ENCODE measurements at regions not wholly inside any gene's neighbourhood (a gene's known extent, or its start where the extent isn't known, plus 50 kb on each side); places are given as distances from the start of the nearest gene placed in this dataset.

DNA sequence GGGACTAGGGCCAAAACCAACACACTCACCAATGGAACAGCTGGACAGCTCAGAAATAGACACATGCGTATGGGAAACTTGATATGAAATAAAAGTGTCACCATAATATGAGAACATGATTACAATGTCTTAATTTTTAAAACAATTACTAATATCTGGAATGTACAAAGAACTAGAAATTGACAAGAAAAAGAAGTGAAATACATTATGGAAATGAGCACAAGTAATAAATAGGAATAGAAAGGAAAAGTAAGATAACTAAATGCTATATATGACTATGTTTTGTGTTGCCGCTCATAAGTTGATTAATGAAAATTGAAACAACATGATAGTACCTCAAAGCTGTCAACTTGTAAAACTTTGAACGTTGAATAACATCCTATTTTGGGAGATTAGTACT lies 801.1 kb downstream of the SLITRK5 start:
- TF ChIP-seq, protein P1, sequence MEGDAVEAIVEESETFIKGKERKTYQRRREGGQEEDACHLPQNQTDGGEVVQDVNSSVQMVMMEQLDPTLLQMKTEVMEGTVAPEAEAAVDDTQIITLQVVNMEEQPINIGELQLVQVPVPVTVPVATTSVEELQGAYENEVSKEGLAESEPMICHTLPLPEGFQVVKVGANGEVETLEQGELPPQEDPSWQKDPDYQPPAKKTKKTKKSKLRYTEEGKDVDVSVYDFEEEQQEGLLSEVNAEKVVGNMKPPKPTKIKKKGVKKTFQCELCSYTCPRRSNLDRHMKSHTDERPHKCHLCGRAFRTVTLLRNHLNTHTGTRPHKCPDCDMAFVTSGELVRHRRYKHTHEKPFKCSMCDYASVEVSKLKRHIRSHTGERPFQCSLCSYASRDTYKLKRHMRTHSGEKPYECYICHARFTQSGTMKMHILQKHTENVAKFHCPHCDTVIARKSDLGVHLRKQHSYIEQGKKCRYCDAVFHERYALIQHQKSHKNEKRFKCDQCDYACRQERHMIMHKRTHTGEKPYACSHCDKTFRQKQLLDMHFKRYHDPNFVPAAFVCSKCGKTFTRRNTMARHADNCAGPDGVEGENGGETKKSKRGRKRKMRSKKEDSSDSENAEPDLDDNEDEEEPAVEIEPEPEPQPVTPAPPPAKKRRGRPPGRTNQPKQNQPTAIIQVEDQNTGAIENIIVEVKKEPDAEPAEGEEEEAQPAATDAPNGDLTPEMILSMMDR (IDR thresholded peaks at IDR 0.05), result no peak
- no peak for TF ChIP-seq POLR2A (IDR thresholded peaks at IDR 0.05)

Measured in vagina (tissue), 2 donors.